IMR-90 (cell line): ENCODE measurements at regions not wholly inside any gene's neighbourhood (a gene's known extent, or its start where the extent isn't known, plus 50 kb on each side); places are given as distances from the start of the nearest gene placed in this dataset.

ENCODE experiments used
- ATAC-seq: fragments of 200-7000 bp; cut with Tn5 transposase; 2 replicates; pipeline ENCODE4 v1.9.1; 2020; ENCODE audit warnings: low read depth, mild to moderate bottlenecking, moderate library complexity
- BruUV-seq: library from RNA; stranded (reverse); fragments of 400-500 nt; replicated peaks from 2 replicates; lab custom pipeline; 2021; lab: Mats Ljungman, UMichigan
- CTCF ChIA-PET: fragments of 300-600 bp; formaldehyde crosslinking; extraction: SDS; loops from one replicate; lab custom pipeline; 2021; ENCODE audit warnings: antibody characterized with exemption; lab: Yijun Ruan, JAX
- POLR2A ChIA-PET: fragments of 300-600 bp; sonication (Branson Sonifier 250); formaldehyde crosslinking; loops from one replicate; lab custom pipeline; 2022; ENCODE audit warnings: antibody characterized with exemption; ENCODE audit not compliant: unreplicated experiment; lab: Charles Lee
- DNase-seq: peaks from one replicate; pipeline ENCODE4 v3.0.0; 2013
- H2AFZ ChIP-seq: replicated peaks from 2 replicates; pipeline ENCODE3; 2013; ENCODE audit warnings: low read length, mild to moderate bottlenecking; ENCODE audit not compliant: poor library complexity
- H2AK5ac ChIP-seq: 2 replicates; pipeline ENCODE4 v1.6.1; 2013; ENCODE audit warnings: low read depth, low read length, inconsistent platforms
- H2AK9ac ChIP-seq: replicated peaks from 2 replicates; pipeline ENCODE3; 2013; ENCODE audit warnings: mild to moderate bottlenecking, low read depth, low read length, moderate library complexity; ENCODE audit not compliant: poor library complexity
- H2BK120ac ChIP-seq: 2 replicates; pipeline ENCODE4 v1.6.1; 2013; ENCODE audit warnings: low read depth, low read length, inconsistent platforms
- H2BK15ac ChIP-seq: 3 replicates; pipeline ENCODE4 v1.6.1; 2013; ENCODE audit warnings: low read depth, low read length, inconsistent platforms
- H2BK20ac ChIP-seq: 2 replicates; pipeline ENCODE4 v1.6.1; 2013; ENCODE audit warnings: low read depth, mild to moderate bottlenecking, inconsistent platforms, low read length, moderate library complexity
- H2BK5ac ChIP-seq: 2 replicates; pipeline ENCODE4 v1.6.1; 2013; ENCODE audit warnings: mild to moderate bottlenecking, low read depth, low read length, inconsistent platforms; ENCODE audit not compliant: poor library complexity, severe bottlenecking
- H3K14ac ChIP-seq: replicated peaks from 2 replicates; pipeline ENCODE4 v1.6.1; 2013; ENCODE audit warnings: low read depth, low read length, inconsistent platforms
- H3K18ac ChIP-seq: 2 replicates; pipeline ENCODE4 v1.6.1; 2013; ENCODE audit warnings: low read depth, low read length, control low read depth
- H3K23ac ChIP-seq: 2 replicates; pipeline ENCODE4 v1.6.1; 2013; ENCODE audit warnings: low read depth, low read length, inconsistent platforms
- H3K27ac ChIP-seq: 2 replicates; pipeline ENCODE4 v1.5.1; 2013; ENCODE audit warnings: mild to moderate bottlenecking, control low read depth, low read length; ENCODE audit not compliant: insufficient read depth
- H3K27me3 ChIP-seq: 2 replicates; pipeline ENCODE4 v1.6.1; 2013; ENCODE audit warnings: low read length; ENCODE audit not compliant: control insufficient read depth, insufficient read depth
- H3K36me3 ChIP-seq: 2 replicates; pipeline ENCODE4 v1.6.1; 2013; ENCODE audit warnings: low read length, mixed read lengths; ENCODE audit not compliant: control insufficient read depth, insufficient read depth
- H3K4ac ChIP-seq: 2 replicates; pipeline ENCODE4 v1.6.1; 2013; ENCODE audit warnings: low read depth, low read length, inconsistent platforms
- H3K4me1 ChIP-seq: 2 replicates; pipeline ENCODE4 v1.6.1; 2013; ENCODE audit warnings: low read length, mixed read lengths; ENCODE audit not compliant: control insufficient read depth, insufficient read depth
- H3K4me2 ChIP-seq: 2 replicates; pipeline ENCODE4 v1.6.1; 2013; ENCODE audit warnings: low read depth, mild to moderate bottlenecking, control low read depth, low read length, moderate library complexity
- H3K4me3 ChIP-seq: 2 replicates; pipeline ENCODE4 v1.5.1; 2013; ENCODE audit warnings: low read depth, mild to moderate bottlenecking, control low read depth, low read length, moderate library complexity; ENCODE audit not compliant: insufficient read depth
- H3K56ac ChIP-seq: 2 replicates; pipeline ENCODE4 v1.6.1; 2013; ENCODE audit warnings: low read length, inconsistent platforms; ENCODE audit not compliant: insufficient read depth; ENCODE audit errors: extremely low read depth
- H3K79me1 ChIP-seq, 2 experiments: 2 replicates each; pipeline ENCODE4 v1.6.1; 2013; ENCODE audit warnings: low read length in 2 of 2, inconsistent platforms in 1 of 2, low read depth in 1 of 2
- H3K9ac ChIP-seq: 2 replicates; pipeline ENCODE4 v1.6.1; 2013; ENCODE audit warnings: low read depth, low read length, control low read depth
- H3K9me1 ChIP-seq: 2 replicates; pipeline ENCODE4 v1.6.1; 2013; ENCODE audit warnings: low read length, inconsistent platforms; ENCODE audit not compliant: insufficient read depth
- H3K9me3 ChIP-seq: 2 replicates; pipeline ENCODE4 v1.6.1; 2013; ENCODE audit warnings: low read length; ENCODE audit not compliant: control insufficient read depth, insufficient read depth
- H4K20me1 ChIP-seq: 2 replicates; pipeline ENCODE4 v1.6.1; 2013; ENCODE audit warnings: low read length, inconsistent platforms; ENCODE audit not compliant: insufficient read depth
- H4K5ac ChIP-seq: 2 replicates; pipeline ENCODE4 v1.6.1; 2013; ENCODE audit warnings: mild to moderate bottlenecking, low read depth, low read length, control low read depth
- H4K8ac ChIP-seq, 2 experiments: 2 replicates each; pipeline ENCODE4 v1.6.1; 2013; ENCODE audit warnings: low read depth in 2 of 2, low read length in 2 of 2, control low read depth in 1 of 2, inconsistent platforms in 1 of 2
- H4K91ac ChIP-seq: 2 replicates; pipeline ENCODE4 v1.6.1; 2013; ENCODE audit warnings: low read depth, low read length, inconsistent platforms; ENCODE audit not compliant: insufficient read depth
- MAZ ChIP-seq: IDR thresholded peaks from 2 replicates; pipeline ENCODE4 v1.6.1; 2012; ENCODE audit warnings: low read depth, mild to moderate bottlenecking, low read length, improper control_type of control experiment, moderate library complexity, borderline replicate concordance
- RAD21 ChIP-seq: IDR thresholded peaks from 2 replicates; pipeline ENCODE4 v1.6.1; 2012; ENCODE audit warnings: low read length, improper control_type of control experiment
- RCOR1 ChIP-seq: IDR thresholded peaks from 2 replicates; pipeline ENCODE4 v1.6.1; 2012; ENCODE audit warnings: mild to moderate bottlenecking, low read length, improper control_type of control experiment; ENCODE audit not compliant: insufficient replicate concordance
- RFX5 ChIP-seq: IDR thresholded peaks from 2 replicates; pipeline ENCODE4 v1.8.0; 2012; ENCODE audit warnings: low read depth, mild to moderate bottlenecking, low read length, moderate library complexity
- WGBS, 2 experiments: methylation state at CpG; one replicate each; pipeline versions ENCODE4 v1.1.5 to v1.1.7; 2013; ENCODE audit warnings: missing lambda C conversion rate in 2 of 2; ENCODE audit not compliant: insufficient read length in 1 of 2; ENCODE audit errors: extremely low coverage in 2 of 2; 5-methylcytosine and 5-hydroxymethylcytosine counted together
- dilution Hi-C: fragments of 300-500 bp; cut with HindIII; formaldehyde crosslinking; loops from one replicate; pipeline ENCODE4 v1.14.3; 2018; ENCODE audit warnings: low sequenced_read_pairs; ENCODE audit not compliant: unreplicated experiment
- in situ Hi-C: fragments of 300-500 bp; cut with MboI; formaldehyde crosslinking; loops from 3 replicates; pipeline ENCODE4 v1.14.3; 2019; ENCODE audit warnings: low sequenced_read_pairs, inconsistent platforms, mixed read lengths
- intact Hi-C: fragments of 100-400 bp; cut with micrococcal nuclease; formaldehyde crosslinking; loops from 2 replicates; pipeline ENCODE4 v1.10.0; 2022

DNA sequence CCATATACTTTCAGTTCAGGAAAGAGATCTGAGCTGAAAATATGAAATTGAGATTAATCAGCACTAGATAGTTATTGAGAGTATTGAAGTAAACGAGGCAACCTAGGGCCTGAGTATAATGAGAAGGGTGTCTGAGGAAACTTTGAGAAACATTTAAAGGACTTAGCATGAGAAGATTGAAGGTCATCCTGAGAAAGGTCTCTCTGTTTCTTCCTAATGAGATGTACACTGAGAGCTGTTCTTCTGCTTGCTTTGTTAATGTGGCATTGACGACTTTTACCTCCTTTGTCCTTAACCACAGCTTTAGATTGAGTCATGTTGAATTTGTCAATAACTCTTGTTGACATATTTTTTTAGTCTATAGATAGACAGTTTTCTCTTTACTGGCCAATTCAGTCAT, 145.1 kb upstream of the ACTBL2 start:
- no TSS peak for BruUV-seq

More for the DNA sequence above, 145.1 kb upstream of the ACTBL2 start:
- no peak overlapping the region for H2AK9ac ChIP-seq
- H3K4me1 ChIP-seq: no peaks in the 10 kb centered on the region
- no peak overlapping the region for H3K14ac ChIP-seq
- no peaks in the 10 kb centered on the region for H3K36me3 ChIP-seq
- ATAC-seq (no peak), DNase-seq (no peak)
- H3K79me1 ChIP-seq: no peaks in the 10 kb centered on the region
- intact Hi-C loops (no loop called here), dilution Hi-C loops (no loop called here), in situ Hi-C loops (no loop called here)
- ChIA-PET CTCF (no interaction called here), POLR2A (no interaction called here)
- no peak overlapping the region for H3K27ac ChIP-seq
- no peaks in the 10 kb centered on the region for H4K20me1 ChIP-seq
- no peak overlapping the region for H3K4me3 ChIP-seq
- H3K9me3 ChIP-seq: no peaks in the 10 kb centered on the region
- no peak overlapping the region for H3K23ac ChIP-seq
- no peak overlapping the region for H2BK20ac ChIP-seq
- H2AK5ac ChIP-seq: no peak overlapping the region
- no peak overlapping the region for H4K8ac ChIP-seq
- H3K9me1 ChIP-seq: no peaks in the 10 kb centered on the region
- TF ChIP-seq RAD21 (no peak), RFX5 (no peak), MAZ (no peak), RCOR1 (no peak)
- WGBS, 2 experiments: 86% methylated on average over 1 of the region's 2 CpGs; no CpG with 5 or more reads in 1 of the 2 experiments
- H2BK120ac ChIP-seq: no peak overlapping the region
- H4K91ac ChIP-seq: no peak overlapping the region
- no peak overlapping the region for H2BK15ac ChIP-seq
- H3K4ac ChIP-seq: no peak overlapping the region
- H2AFZ ChIP-seq: no peak overlapping the region
- no peaks in the 10 kb centered on the region for H3K27me3 ChIP-seq
- H2BK5ac ChIP-seq: no peak overlapping the region
- no peak overlapping the region for H3K18ac ChIP-seq
- H3K4me2 ChIP-seq: no peak overlapping the region
- no peak overlapping the region for H3K9ac ChIP-seq
- H3K56ac ChIP-seq: no peak overlapping the region
- no peak overlapping the region for H4K5ac ChIP-seq
